Astrocyte (in vitro differentiated cells and primary cell): ENCODE measurements at regions not wholly inside any gene's neighbourhood (a gene's known extent, or its start where the extent isn't known, plus 50 kb on each side); places are given as distances from the start of the nearest gene placed in this dataset.

Source experiments
- CTCF ChIP-seq: IDR thresholded peaks from 2 replicates; pipeline ENCODE4 v1.5.1; 2011; ENCODE audit warnings: low read depth, mild to moderate bottlenecking, inconsistent platforms, low read length, moderate library complexity; ENCODE audit not compliant: insufficient read depth
- EZH2 ChIP-seq: IDR thresholded peaks from 2 replicates; pipeline ENCODE4 v1.6.1; 2012; ENCODE audit warnings: mild to moderate bottlenecking, low read length, inconsistent platforms; ENCODE audit not compliant: insufficient read depth

GRCh38 chr1:198030682-198031081 is 113.5 kb downstream of the LHX9 start:
- TF ChIP-seq CTCF (no peak), EZH2 (no peak)
